A673 (cell line): ENCODE measurements at regions not wholly inside any gene's neighbourhood (a gene's known extent, or its start where the extent isn't known, plus 50 kb on each side); places are given as distances from the start of the nearest gene placed in this dataset.

Experiments used
- BruUV-seq: library from RNA; stranded (reverse); fragments of 400-500 nt; replicated peaks from 2 replicates; lab custom pipeline; 2021; lab: Mats Ljungman, UMichigan
- CTCF ChIA-PET: fragments of 300-600 bp; sonication (Branson Sonifier 250); formaldehyde crosslinking; loops from one replicate; lab custom pipeline; 2022; ENCODE audit warnings: antibody characterized with exemption; lab: Charles Lee
- POLR2A ChIA-PET: fragments of 300-600 bp; sonication (Branson Sonifier 250); formaldehyde crosslinking; loops from one replicate; lab custom pipeline; 2022; ENCODE audit warnings: antibody characterized with exemption; ENCODE audit not compliant: low non-redundant PET; lab: Charles Lee
- DNase-seq: peaks from one replicate; pipeline ENCODE4 v3.0.0-alpha.2; 2015; ENCODE audit warnings: low spot score
- H3K27ac ChIP-seq: fragments of 200-600 bp; sonication (generic); 2 replicates; pipeline ENCODE4 v1.5.1; 2016; ENCODE audit warnings: mixed run types, low read depth, mild to moderate bottlenecking, mixed read lengths, antibody characterized with exemption, low read length; ENCODE audit not compliant: poor library complexity, severe bottlenecking
- H3K27me3 ChIP-seq: fragments of 200-600 bp; sonication (generic); replicated peaks from 2 replicates; pipeline ENCODE4 v1.6.1; 2017; ENCODE audit warnings: mixed run types, low read depth, mild to moderate bottlenecking, mixed read lengths, antibody characterized with exemption, low read length; ENCODE audit not compliant: insufficient read depth, poor library complexity
- H3K36me3 ChIP-seq: fragments of 200-600 bp; sonication (generic); 2 replicates; pipeline ENCODE4 v1.6.1; 2016; ENCODE audit warnings: mixed run types, mild to moderate bottlenecking, mixed read lengths, antibody characterized with exemption, low read length; ENCODE audit not compliant: insufficient read depth, poor library complexity, severe bottlenecking
- H3K4me1 ChIP-seq: fragments of 200-600 bp; sonication (generic); 2 replicates; pipeline ENCODE4 v1.6.1; 2017; ENCODE audit warnings: mixed run types, mild to moderate bottlenecking, mixed read lengths, antibody characterized with exemption, low read length; ENCODE audit not compliant: insufficient read depth, poor library complexity, severe bottlenecking
- H3K4me3 ChIP-seq: fragments of 200-600 bp; sonication (generic); 2 replicates; pipeline ENCODE4 v1.5.1; 2016; ENCODE audit warnings: low read depth, mixed run types, mild to moderate bottlenecking, mixed read lengths, low read length; ENCODE audit not compliant: poor library complexity, severe bottlenecking
- H3K9me3 ChIP-seq: fragments of 200-600 bp; sonication (generic); 2 replicates; pipeline ENCODE4 v1.6.1; 2016; ENCODE audit warnings: mixed run types, low read depth, mild to moderate bottlenecking, mixed read lengths, antibody characterized with exemption, low read length; ENCODE audit not compliant: poor library complexity, severe bottlenecking
- EZH2 ChIP-seq: fragments of 200-600 bp; sonication (generic); IDR thresholded peaks from 2 replicates; pipeline ENCODE4 v1.6.1; 2017; ENCODE audit warnings: borderline replicate concordance, low read depth, mild to moderate bottlenecking, mixed read lengths, antibody characterized with exemption, low read length; ENCODE audit not compliant: poor library complexity, severe bottlenecking
- intact Hi-C: fragments of 100-400 bp; cut with micrococcal nuclease; formaldehyde crosslinking; loops from one replicate; pipeline ENCODE4 v1.10.0; 2022; ENCODE audit not compliant: unreplicated experiment
- TF ChIP-seq, protein P1 (sequence below): fragments of 300-800, 200-600 bp; sonication (generic); conservative IDR thresholded peaks from 2 replicates; pipeline ENCODE4 v1.5.1; 2017; ENCODE audit warnings: low read depth, mild to moderate bottlenecking, antibody characterized with exemption, low read length, moderate library complexity, mixed read lengths

DNA sequence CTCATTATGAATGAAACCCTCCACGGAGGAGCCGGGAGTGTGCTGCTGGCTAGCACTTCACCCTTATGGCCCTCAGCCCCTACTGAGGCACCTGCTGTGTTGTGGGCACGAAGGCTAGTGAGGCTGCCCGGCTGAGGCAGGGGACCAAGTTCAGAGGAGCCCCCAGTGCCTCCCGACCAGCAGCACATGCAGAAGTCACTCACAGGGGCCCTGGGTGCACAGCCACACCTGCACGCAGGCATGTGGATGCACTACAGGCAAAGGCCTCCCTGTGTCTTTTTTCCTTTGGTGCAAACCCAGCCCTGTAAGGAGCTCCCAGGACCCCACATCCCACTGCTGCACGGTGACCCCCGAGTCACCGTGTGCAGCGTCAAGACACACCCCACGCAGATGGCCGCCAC, 261.5 kb downstream of the BRD1 start:
- BruUV-seq = no TSS peak
- Histone ChIP-seq H3K4me1 (no peaks in the 10 kb centered on the region), H3K4me3 (no peak overlapping the region), H3K36me3 (no peaks in the 10 kb centered on the region), H3K9me3 (no peaks in the 10 kb centered on the region), H3K27ac (no peak overlapping the region), H3K27me3 (no peaks in the 10 kb centered on the region)
- DNase-seq = no peak
- intact Hi-C loops = no loop called here
- no peak for TF ChIP-seq EZH2
- TF ChIP-seq, protein P1, sequence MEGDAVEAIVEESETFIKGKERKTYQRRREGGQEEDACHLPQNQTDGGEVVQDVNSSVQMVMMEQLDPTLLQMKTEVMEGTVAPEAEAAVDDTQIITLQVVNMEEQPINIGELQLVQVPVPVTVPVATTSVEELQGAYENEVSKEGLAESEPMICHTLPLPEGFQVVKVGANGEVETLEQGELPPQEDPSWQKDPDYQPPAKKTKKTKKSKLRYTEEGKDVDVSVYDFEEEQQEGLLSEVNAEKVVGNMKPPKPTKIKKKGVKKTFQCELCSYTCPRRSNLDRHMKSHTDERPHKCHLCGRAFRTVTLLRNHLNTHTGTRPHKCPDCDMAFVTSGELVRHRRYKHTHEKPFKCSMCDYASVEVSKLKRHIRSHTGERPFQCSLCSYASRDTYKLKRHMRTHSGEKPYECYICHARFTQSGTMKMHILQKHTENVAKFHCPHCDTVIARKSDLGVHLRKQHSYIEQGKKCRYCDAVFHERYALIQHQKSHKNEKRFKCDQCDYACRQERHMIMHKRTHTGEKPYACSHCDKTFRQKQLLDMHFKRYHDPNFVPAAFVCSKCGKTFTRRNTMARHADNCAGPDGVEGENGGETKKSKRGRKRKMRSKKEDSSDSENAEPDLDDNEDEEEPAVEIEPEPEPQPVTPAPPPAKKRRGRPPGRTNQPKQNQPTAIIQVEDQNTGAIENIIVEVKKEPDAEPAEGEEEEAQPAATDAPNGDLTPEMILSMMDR = no peak
- POLR2A ChIA-PET = no interaction called here
- CTCF ChIA-PET = no interaction called here

DNA sequence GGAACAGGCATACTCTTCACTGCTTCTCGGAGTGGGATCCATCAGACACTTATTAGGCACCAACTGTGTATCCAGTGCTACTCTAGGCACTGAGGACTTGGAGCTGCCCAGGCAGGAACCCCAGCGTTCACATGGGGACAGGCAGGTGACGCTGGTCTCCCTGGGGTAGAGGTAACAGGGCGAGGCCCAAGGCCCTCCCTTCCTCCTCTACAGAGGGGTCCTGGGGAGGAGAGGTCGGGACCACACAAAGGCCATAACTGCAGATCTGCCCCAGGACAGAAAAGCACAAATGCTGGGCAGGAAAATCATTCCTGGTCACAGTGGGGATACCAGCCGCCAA, 262.2 kb downstream of the BRD1 start:
- no TSS peak for BruUV-seq
- no peak for TF ChIP-seq EZH2
- TF ChIP-seq, protein P1 = no peak
- POLR2A ChIA-PET = no interaction called here
- intact Hi-C loops = no loop called here
- DNase-seq = no peak
- Histone ChIP-seq H3K27me3 (peaks cover under 1% of the 10 kb centered on the region), H3K27ac (no peak overlapping the region), H3K4me1 (no peaks in the 10 kb centered on the region), H3K9me3 (no peaks in the 10 kb centered on the region), H3K4me3 (no peak overlapping the region), H3K36me3 (no peaks in the 10 kb centered on the region)
- CTCF ChIA-PET = no interaction called here

DNA sequence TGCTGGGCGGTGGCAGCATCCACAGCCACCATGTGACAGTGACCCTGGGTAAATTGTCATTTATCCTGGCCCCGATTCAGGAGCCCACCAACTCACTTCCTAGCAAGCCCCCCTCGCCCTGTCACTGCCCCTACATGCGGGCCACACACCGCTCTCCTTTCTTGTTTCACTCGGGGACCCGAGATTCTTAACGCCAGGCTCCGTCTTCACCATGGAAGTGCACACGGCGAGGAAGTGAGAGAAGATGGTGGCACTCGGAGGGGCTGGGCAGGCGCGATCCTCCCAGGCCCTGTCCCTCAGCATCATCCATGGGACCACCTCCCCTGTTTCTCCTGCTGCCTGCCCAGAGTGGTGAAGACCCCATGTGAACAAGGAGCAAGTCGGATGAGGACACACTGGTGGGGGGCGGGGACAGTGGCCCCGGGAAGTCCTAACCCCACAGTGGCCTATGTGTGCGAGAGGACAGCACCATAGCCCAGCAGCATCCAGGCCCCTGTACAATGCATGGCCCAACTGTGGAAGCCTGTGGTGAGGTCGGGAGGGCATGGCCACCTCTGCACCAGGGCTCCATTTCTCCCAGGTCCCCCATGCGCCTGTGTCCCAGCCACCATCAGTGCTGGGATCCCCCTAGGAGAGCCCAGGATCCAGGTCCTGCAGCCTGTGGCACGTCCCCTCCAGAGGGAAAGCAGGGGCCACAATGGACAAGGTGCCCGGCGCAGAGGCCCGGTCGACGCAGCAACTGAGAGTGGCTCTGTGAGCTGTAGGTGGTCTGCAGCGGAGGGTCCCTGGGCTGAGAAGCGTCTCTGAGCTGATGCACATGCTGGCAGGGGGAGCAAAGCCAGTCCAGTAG, 262.8 kb downstream of the BRD1 start:
- H3K27me3 ChIP-seq = peaks cover 7% of the 10 kb centered on the region
- TF ChIP-seq, protein P1 = no peak
- TF ChIP-seq EZH2 = no peak
- H3K9me3 ChIP-seq = no peaks in the 10 kb centered on the region
- ChIA-PET POLR2A (no interaction called here), CTCF (no interaction called here)
- no peak overlapping the region for H3K4me3 ChIP-seq
- intact Hi-C loops = no loop called here
- H3K27ac ChIP-seq = no peak overlapping the region
- no peaks in the 10 kb centered on the region for H3K4me1 ChIP-seq
- H3K36me3 ChIP-seq = no peaks in the 10 kb centered on the region
- DNase-seq = no peak
- BruUV-seq = no TSS peak
